SU-DHL-6 (cell line): ENCODE measurements at regions not wholly inside any gene's neighbourhood (a gene's known extent, or its start where the extent isn't known, plus 50 kb on each side); places are given as distances from the start of the nearest gene placed in this dataset.

ENCODE experiments used
- H2AFZ ChIP-seq: fragments of 200-600 bp; sonication (generic); 2 replicates; pipeline ENCODE4 v1.6.1; 2014; ENCODE audit warnings: low read depth, mild to moderate bottlenecking, moderate library complexity, mixed read lengths, antibody characterized with exemption, low read length; ENCODE audit not compliant: severe bottlenecking
- H3F3A ChIP-seq: fragments of 200-600 bp; shearing (Covaris generic); 2 replicates; pipeline ENCODE4 v1.6.0; 2016; ENCODE audit warnings: antibody characterized with exemption, mild to moderate bottlenecking; ENCODE audit not compliant: insufficient read depth
- H3K27ac ChIP-seq: fragments of 200-600 bp; sonication (generic); 2 replicates; pipeline ENCODE4 v1.5.1; 2016; ENCODE audit warnings: low read depth, mild to moderate bottlenecking, low read length, moderate library complexity, mixed read lengths
- H3K27me3 ChIP-seq: fragments of 200-600 bp; sonication (generic), shearing (Covaris generic); 2 replicates; pipeline ENCODE4 v1.6.0; 2014; ENCODE audit warnings: mild to moderate bottlenecking, low read length
- H3K36me3 ChIP-seq: fragments of 200-600 bp; sonication (generic); 2 replicates; pipeline ENCODE4 v1.6.1; 2014; ENCODE audit warnings: mild to moderate bottlenecking, low read length, mixed read lengths
- H3K4me2 ChIP-seq: fragments of 300-600, 200-600 bp; shearing (Covaris generic), sonication (generic); 2 replicates; pipeline ENCODE4 v1.6.0; 2014; ENCODE audit warnings: low read length, low read depth, mild to moderate bottlenecking; ENCODE audit not compliant: poor library complexity, severe bottlenecking
- H3K4me3 ChIP-seq: fragments of 200-600 bp; sonication (generic); 2 replicates; pipeline ENCODE4 v1.5.1; 2014; ENCODE audit warnings: antibody characterized with exemption, low read length, mild to moderate bottlenecking, mixed read lengths; ENCODE audit not compliant: insufficient read depth, poor library complexity, severe bottlenecking
- H3K79me2 ChIP-seq: fragments of 200-600 bp; sonication (generic); 2 replicates; pipeline ENCODE4 v1.6.1; 2014; ENCODE audit warnings: mild to moderate bottlenecking, low read length, moderate library complexity; ENCODE audit not compliant: insufficient read depth
- H3K9ac ChIP-seq: fragments of 200-600 bp; sonication (generic); 2 replicates; pipeline ENCODE4 v1.7.0; 2014; ENCODE audit warnings: mild to moderate bottlenecking, low read length
- H3K9me2 ChIP-seq: fragments of 200-600 bp; sonication (generic); replicated peaks from 2 replicates; pipeline ENCODE4 v1.6.1; 2014; ENCODE audit warnings: low read length; ENCODE audit not compliant: insufficient read depth
- H3K9me3 ChIP-seq: fragments of 200-600 bp; sonication (generic); 2 replicates; pipeline ENCODE4 v1.6.1; 2014; ENCODE audit warnings: low read length, mixed read lengths; ENCODE audit not compliant: insufficient read depth
- H4K20me1 ChIP-seq: fragments of 200-600 bp; sonication (generic); 2 replicates; pipeline ENCODE4 v1.6.1; 2014; ENCODE audit warnings: low read depth, mild to moderate bottlenecking, antibody characterized with exemption, low read length, moderate library complexity, mixed read lengths
- CTCF ChIP-seq: fragments of 200-600 bp; sonication (generic); IDR thresholded peaks from one replicate; pipeline ENCODE4 v1.5.1; 2017; ENCODE audit warnings: antibody characterized with exemption, mild to moderate bottlenecking, low read length, moderate library complexity; ENCODE audit not compliant: insufficient read depth, poor library complexity, severe bottlenecking
- EZH2phosphoT487 ChIP-seq: fragments of 200-600 bp; sonication (generic), shearing (Covaris generic); conservative IDR thresholded peaks from 2 replicates; pipeline ENCODE4 v1.6.1; 2018; ENCODE audit warnings: mild to moderate bottlenecking, antibody characterized with exemption, low read length, moderate library complexity, mixed read lengths

- no peaks in the 10 kb centered on the region for H3K9me2 ChIP-seq
- no peaks in the 10 kb centered on the region for H3F3A ChIP-seq
- H3K36me3 ChIP-seq: no peaks in the 10 kb centered on the region
- H3K79me2 ChIP-seq: no peaks in the 10 kb centered on the region
- H2AFZ ChIP-seq: no peak overlapping the region
- H3K4me2 ChIP-seq: no peak overlapping the region
- no peak overlapping the region for H3K9ac ChIP-seq
- no peak overlapping the region for H3K4me3 ChIP-seq
- no peaks in the 10 kb centered on the region for H3K27me3 ChIP-seq
- TF ChIP-seq EZH2phosphoT487: no peak
- no peak for TF ChIP-seq CTCF
- H3K27ac ChIP-seq: no peak overlapping the region
- H4K20me1 ChIP-seq: no peaks in the 10 kb centered on the region
- no peaks in the 10 kb centered on the region for H3K9me3 ChIP-seq
These were observed 177.7 kb upstream of the CDYL start for GRCh38 chr6:4598384-4598995.

- H3K79me2 ChIP-seq: no peaks in the 10 kb centered on the region
- no peak overlapping the region for H3K4me2 ChIP-seq
- no peaks in the 10 kb centered on the region for H3K36me3 ChIP-seq
- no peaks in the 10 kb centered on the region for H3K9me3 ChIP-seq
- H3K4me3 ChIP-seq: no peak overlapping the region
- no peak overlapping the region for H3K9ac ChIP-seq
- no peak overlapping the region for H2AFZ ChIP-seq
- no peaks in the 10 kb centered on the region for H4K20me1 ChIP-seq
- no peaks in the 10 kb centered on the region for H3K9me2 ChIP-seq
- H3K27me3 ChIP-seq: no peaks in the 10 kb centered on the region
- no peak overlapping the region for H3K27ac ChIP-seq
- H3F3A ChIP-seq: no peaks in the 10 kb centered on the region
- TF ChIP-seq CTCF (no peak), EZH2phosphoT487 (no peak)
These were observed 182.3 kb upstream of the CDYL start for GRCh38 chr6:4593951-4594350.

GRCh38 chr6:4592026-4592425, 184.2 kb upstream of the CDYL start:
- Histone ChIP-seq H3K27ac (no peak overlapping the region), H3K27me3 (no peaks in the 10 kb centered on the region), H3K9me3 (no peaks in the 10 kb centered on the region), H3K4me3 (no peak overlapping the region), H3K36me3 (no peaks in the 10 kb centered on the region), H3F3A (no peaks in the 10 kb centered on the region), H3K79me2 (no peaks in the 10 kb centered on the region), H2AFZ (no peak overlapping the region), H3K4me2 (no peak overlapping the region), H3K9me2 (no peaks in the 10 kb centered on the region), H4K20me1 (no peaks in the 10 kb centered on the region), H3K9ac (no peak overlapping the region)
- TF ChIP-seq CTCF (no peak), EZH2phosphoT487 (no peak)
